Activated T-cell treated with anti-CD3 and anti-CD28 coated beads, Interleukin-2, amount 50 U/mL, for 24 hours (primary cell): ENCODE measurements at regions not wholly inside any gene's neighbourhood (a gene's known extent, or its start where the extent isn't known, plus 50 kb on each side); places are given as distances from the start of the nearest gene placed in this dataset.

Experiments used
- DNase-seq: peaks from one replicate; pipeline ENCODE4 v3.0.0-alpha.2; 2020
- H3K27ac Mint-ChIP-seq: 2 replicates; pipeline ENCODE4 v1.8.0; 2020; ENCODE audit warnings: mild to moderate bottlenecking, mixed read lengths
- H3K27me3 Mint-ChIP-seq: 2 replicates; pipeline ENCODE4 v1.8.0; 2020; ENCODE audit warnings: mixed read lengths
- H3K36me3 Mint-ChIP-seq: 2 replicates; pipeline ENCODE4 v1.8.0; 2020; ENCODE audit warnings: low read depth, mixed read lengths
- H3K4me1 Mint-ChIP-seq: 2 replicates; pipeline ENCODE4 v1.8.0; 2020; ENCODE audit warnings: low read depth, mixed read lengths
- H3K4me3 Mint-ChIP-seq: 2 replicates; pipeline ENCODE4 v1.8.0; 2020; ENCODE audit warnings: mild to moderate bottlenecking, moderate library complexity, mixed read lengths
- H3K9me3 Mint-ChIP-seq: 2 replicates; pipeline ENCODE4 v1.8.0; 2020; ENCODE audit warnings: mixed read lengths

GRCh38 chr4:17064959-17065358, 166.5 kb upstream of the LDB2 start:
- H3K36me3 Mint-ChIP-seq, result no peaks in the 10 kb centered on the region

GRCh38 chr4:17063888-17064287, 165.4 kb upstream of the LDB2 start:
- Mint-ChIP-seq H3K4me1 (no peaks in the 10 kb centered on the region), H3K27me3 (no peaks in the 10 kb centered on the region), H3K36me3 (no peaks in the 10 kb centered on the region), H3K4me3 (no peak overlapping the region), H3K27ac (no peak overlapping the region), H3K9me3 (no peaks in the 10 kb centered on the region)
- DNase-seq, result no peak

More at GRCh38 chr4:17064959-17065358, 166.5 kb upstream of the LDB2 start:
- Mint-ChIP-seq H3K9me3 (no peaks in the 10 kb centered on the region), H3K4me1 (no peaks in the 10 kb centered on the region), H3K27me3 (no peaks in the 10 kb centered on the region), H3K4me3 (no peak overlapping the region), H3K27ac (no peak overlapping the region)
- DNase-seq, result no peak

GRCh38 chr4:17060230-17060629, 161.8 kb upstream of the LDB2 start:
- no peak for DNase-seq
- H3K36me3 Mint-ChIP-seq, result no peaks in the 10 kb centered on the region
- H3K9me3 Mint-ChIP-seq, result no peaks in the 10 kb centered on the region
- H3K4me3 Mint-ChIP-seq, result no peak overlapping the region
- no peaks in the 10 kb centered on the region for H3K27me3 Mint-ChIP-seq
- no peaks in the 10 kb centered on the region for H3K4me1 Mint-ChIP-seq
- no peak overlapping the region for H3K27ac Mint-ChIP-seq

- no peaks in the 10 kb centered on the region for H3K27me3 Mint-ChIP-seq
- H3K4me1 Mint-ChIP-seq, result no peaks in the 10 kb centered on the region
- H3K4me3 Mint-ChIP-seq, result no peak overlapping the region
Observed at GRCh38 chr4:17058916-17059741, 160.7 kb upstream of the LDB2 start.

GRCh38 chr4:17058536-17058915, 160.1 kb upstream of the LDB2 start:
- no peaks in the 10 kb centered on the region for H3K27me3 Mint-ChIP-seq
- no peaks in the 10 kb centered on the region for H3K36me3 Mint-ChIP-seq
- no peak overlapping the region for H3K27ac Mint-ChIP-seq
- no peaks in the 10 kb centered on the region for H3K9me3 Mint-ChIP-seq
- no peak overlapping the region for H3K4me3 Mint-ChIP-seq
- no peaks in the 10 kb centered on the region for H3K4me1 Mint-ChIP-seq
- DNase-seq, result no peak

More at GRCh38 chr4:17058916-17059741, 160.7 kb upstream of the LDB2 start:
- Mint-ChIP-seq H3K36me3 (no peaks in the 10 kb centered on the region), H3K27ac (no peak overlapping the region), H3K9me3 (no peaks in the 10 kb centered on the region)
- no peak for DNase-seq

- Mint-ChIP-seq H3K9me3 (no peaks in the 10 kb centered on the region), H3K36me3 (no peaks in the 10 kb centered on the region), H3K4me1 (no peaks in the 10 kb centered on the region), H3K27me3 (peaks cover 4% of the 10 kb centered on the region), H3K4me3 (no peak overlapping the region), H3K27ac (no peak overlapping the region)
- DNase-seq, result no peak
Observed at GRCh38 chr4:17057035-17057434, 158.6 kb upstream of the LDB2 start.

GRCh38 chr4:17055788-17056187, 157.3 kb upstream of the LDB2 start:
- Mint-ChIP-seq H3K36me3 (no peaks in the 10 kb centered on the region), H3K9me3 (no peaks in the 10 kb centered on the region), H3K27me3 (peaks cover 8% of the 10 kb centered on the region), H3K4me1 (no peaks in the 10 kb centered on the region), H3K4me3 (no peak overlapping the region), H3K27ac (no peak overlapping the region)
- DNase-seq, result no peak

GRCh38 chr4:17045866-17046265, 147.4 kb upstream of the LDB2 start:
- no peak for DNase-seq
- Mint-ChIP-seq H3K27me3 (no peaks in the 10 kb centered on the region), H3K9me3 (peaks cover 6% of the 10 kb centered on the region)

GRCh38 chr4:17038510-17039176, 140.2 kb upstream of the LDB2 start:
- no peaks in the 10 kb centered on the region for H3K36me3 Mint-ChIP-seq
- no peak overlapping the region for H3K4me3 Mint-ChIP-seq
- H3K4me1 Mint-ChIP-seq, result no peaks in the 10 kb centered on the region
- H3K27me3 Mint-ChIP-seq, result peaks cover 2% of the 10 kb centered on the region
- no peak for DNase-seq
- H3K9me3 Mint-ChIP-seq, result no peaks in the 10 kb centered on the region
- H3K27ac Mint-ChIP-seq, result no peak overlapping the region

More at GRCh38 chr4:17045866-17046265, 147.4 kb upstream of the LDB2 start:
- Mint-ChIP-seq H3K4me1 (no peaks in the 10 kb centered on the region), H3K27ac (no peak overlapping the region), H3K36me3 (no peaks in the 10 kb centered on the region), H3K4me3 (no peak overlapping the region)

GRCh38 chr4:17033768-17034181, 135.3 kb upstream of the LDB2 start:
- no peak for DNase-seq
- no peak overlapping the region for H3K4me3 Mint-ChIP-seq
- no peak overlapping the region for H3K27ac Mint-ChIP-seq
- H3K27me3 Mint-ChIP-seq, result peaks cover 8% of the 10 kb centered on the region
- no peaks in the 10 kb centered on the region for H3K36me3 Mint-ChIP-seq
- no peaks in the 10 kb centered on the region for H3K9me3 Mint-ChIP-seq
- H3K4me1 Mint-ChIP-seq, result no peaks in the 10 kb centered on the region

GRCh38 chr4:17033025-17033767, 134.8 kb upstream of the LDB2 start:
- no peak overlapping the region for H3K4me3 Mint-ChIP-seq
- H3K36me3 Mint-ChIP-seq, result no peaks in the 10 kb centered on the region
- H3K27ac Mint-ChIP-seq, result no peak overlapping the region
- H3K4me1 Mint-ChIP-seq, result no peaks in the 10 kb centered on the region
- no peak for DNase-seq
- H3K9me3 Mint-ChIP-seq, result no peaks in the 10 kb centered on the region
- peaks cover 6% of the 10 kb centered on the region for H3K27me3 Mint-ChIP-seq

- Mint-ChIP-seq H3K27me3 (peaks cover 8% of the 10 kb centered on the region), H3K4me1 (no peaks in the 10 kb centered on the region), H3K4me3 (no peak overlapping the region), H3K9me3 (no peaks in the 10 kb centered on the region), H3K27ac (no peak overlapping the region), H3K36me3 (no peaks in the 10 kb centered on the region)
- DNase-seq, result no peak
Observed at GRCh38 chr4:17030543-17030942, 132.1 kb upstream of the LDB2 start.

- no peak overlapping the region for H3K4me3 Mint-ChIP-seq
- H3K36me3 Mint-ChIP-seq, result no peaks in the 10 kb centered on the region
- no peak overlapping the region for H3K27ac Mint-ChIP-seq
- H3K4me1 Mint-ChIP-seq, result no peaks in the 10 kb centered on the region
- peaks cover 8% of the 10 kb centered on the region for H3K27me3 Mint-ChIP-seq
- DNase-seq, result no peak
- H3K9me3 Mint-ChIP-seq, result no peaks in the 10 kb centered on the region
Observed at GRCh38 chr4:17029964-17030363, 131.5 kb upstream of the LDB2 start.

- no peaks in the 10 kb centered on the region for H3K36me3 Mint-ChIP-seq
- H3K4me3 Mint-ChIP-seq, result no peak overlapping the region
- peaks cover 8% of the 10 kb centered on the region for H3K27me3 Mint-ChIP-seq
- H3K27ac Mint-ChIP-seq, result no peak overlapping the region
- no peaks in the 10 kb centered on the region for H3K9me3 Mint-ChIP-seq
- H3K4me1 Mint-ChIP-seq, result no peaks in the 10 kb centered on the region
- DNase-seq, result no peak
Observed at GRCh38 chr4:17029432-17029831, 131.0 kb upstream of the LDB2 start.

- Mint-ChIP-seq H3K9me3 (no peaks in the 10 kb centered on the region), H3K36me3 (no peaks in the 10 kb centered on the region), H3K4me1 (no peaks in the 10 kb centered on the region), H3K4me3 (no peak overlapping the region), H3K27me3 (peaks cover 15% of the 10 kb centered on the region), H3K27ac (no peak overlapping the region)
- DNase-seq, result no peak
Observed at GRCh38 chr4:17027495-17027894, 129.1 kb upstream of the LDB2 start.
